Vagina (tissue), 2 donors: ENCODE measurements at regions not wholly inside any gene's neighbourhood (a gene's known extent, or its start where the extent isn't known, plus 50 kb on each side); places are given as distances from the start of the nearest gene placed in this dataset.

Experiments used
- CTCF ChIP-seq, 3 experiments: fragments of 450-650 bp in 2 of 3; fragments of 200-600 bp in 1 of 3; sonication (generic) in 1 of 3; IDR thresholded peaks; one replicate each; pipeline ENCODE4 v1.5.1; 2017 to 2019; ENCODE audit warnings: antibody characterized with exemption in 3 of 3, mild to moderate bottlenecking in 2 of 3, moderate library complexity in 2 of 3
- POLR2A ChIP-seq, 2 donors: fragments of 450-650 bp; IDR thresholded peaks; one replicate each; pipeline ENCODE4 v1.6.1; 2017; ENCODE audit warnings: antibody characterized with exemption in 2 of 2, mild to moderate bottlenecking in 2 of 2, moderate library complexity in 2 of 2
- POLR2AphosphoS5 ChIP-seq, 2 donors: sonication (generic); formaldehyde crosslinking; IDR thresholded peaks; one replicate each; pipeline ENCODE4 v1.9.0; 2017; ENCODE audit warnings: antibody characterized with exemption in 2 of 2, mild to moderate bottlenecking in 2 of 2, low read depth in 1 of 2; ENCODE audit not compliant: insufficient read depth in 1 of 2

DNA sequence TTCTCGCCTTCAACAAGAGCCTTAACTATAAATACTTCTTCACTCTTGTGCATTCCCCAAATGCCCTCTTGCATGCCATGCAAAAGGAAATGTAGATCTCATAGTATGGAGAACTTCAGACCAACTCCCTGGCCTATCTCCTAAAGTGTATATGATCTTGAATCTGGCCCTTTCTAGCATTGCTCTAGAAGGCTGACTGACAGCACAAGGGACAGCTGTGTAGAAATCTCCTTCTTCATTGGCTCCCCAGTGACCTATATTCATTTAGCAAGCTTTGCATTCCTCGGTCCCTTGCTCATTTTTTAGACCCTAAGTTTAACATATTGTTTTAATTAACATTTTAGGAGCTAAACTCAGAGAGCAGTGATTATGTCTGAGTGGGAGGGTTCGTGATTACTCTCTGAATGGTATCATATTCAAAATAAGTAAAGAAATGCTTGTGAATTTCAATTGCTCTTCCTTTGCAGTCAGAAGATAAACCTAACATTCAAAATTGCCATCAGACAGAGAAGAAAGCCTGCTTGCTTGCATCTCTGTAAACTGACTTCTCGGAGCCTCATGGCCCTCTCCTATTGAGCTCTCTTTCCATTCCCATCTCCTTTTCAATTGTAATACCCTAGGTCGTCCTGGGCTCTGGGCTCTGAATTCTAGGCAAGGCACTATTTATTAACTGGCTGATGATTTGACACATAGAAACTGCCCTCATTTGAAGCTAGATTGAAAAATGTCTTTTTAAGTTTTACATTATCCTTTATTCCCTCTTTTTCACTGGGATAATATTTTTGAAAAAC, 120.3 kb upstream of the PRKG2 start:
- TF ChIP-seq POLR2A (IDR thresholded peaks at IDR 0.05) = no peak
- no peak for TF ChIP-seq CTCF (IDR thresholded peaks at IDR 0.05)
- TF ChIP-seq POLR2AphosphoS5 (IDR thresholded peaks at IDR 0.05; ENCODE audit: insufficient read depth in 1 of 2, low read depth in 1 of 2) = no peak
